ENCODE measurements at regions not wholly inside any gene's neighbourhood (a gene's known extent, or its start where the extent isn't known, plus 50 kb on each side); places are given as distances from the start of the nearest gene placed in this dataset.

- no peak for TF ChIP-seq CTCF (IDR thresholded peaks at IDR 0.05; ENCODE audit: low read depth, low read length)
- TF ChIP-seq EZH2phosphoT487 (IDR thresholded peaks at IDR 0.05; ENCODE audit: low read depth), result no peak
Measured at GRCh38 chr6:92806254-92806653, 613.1 kb downstream of the EPHA7 start.

Data from OCI-LY3 (cell line).